Activated CD4-positive, alpha-beta T cell treated with anti-CD3 and anti-CD28 coated beads, Interleukin-2, amount 50 U/mL, for 48 hours (primary cell): ENCODE measurements at regions not wholly inside any gene's neighbourhood (a gene's known extent, or its start where the extent isn't known, plus 50 kb on each side); places are given as distances from the start of the nearest gene placed in this dataset.
A peak's percentile ranks its signal among the peaks of the same experiment; 100 is the strongest.
"Not testable (repeated sequence)": the region's sequence is repeated elsewhere in the genome, so short reads cannot be mapped to it uniquely, and the experiment has no call there.

Experiments used
- DNase-seq, 2 experiments: peaks; one replicate each; pipeline ENCODE4 v3.0.0-alpha.2; 2020

GRCh38 chr12:111271674-111272418, 97.0 kb downstream of the PHETA1 start:
- no peak for DNase-seq

- DNase-seq = no peak
Observed at GRCh38 chr12:111270774-111271173, 98.1 kb downstream of the PHETA1 start.

- DNase-seq = no peak
Observed at GRCh38 chr12:111270239-111270638, 98.7 kb downstream of the PHETA1 start.

DNA sequence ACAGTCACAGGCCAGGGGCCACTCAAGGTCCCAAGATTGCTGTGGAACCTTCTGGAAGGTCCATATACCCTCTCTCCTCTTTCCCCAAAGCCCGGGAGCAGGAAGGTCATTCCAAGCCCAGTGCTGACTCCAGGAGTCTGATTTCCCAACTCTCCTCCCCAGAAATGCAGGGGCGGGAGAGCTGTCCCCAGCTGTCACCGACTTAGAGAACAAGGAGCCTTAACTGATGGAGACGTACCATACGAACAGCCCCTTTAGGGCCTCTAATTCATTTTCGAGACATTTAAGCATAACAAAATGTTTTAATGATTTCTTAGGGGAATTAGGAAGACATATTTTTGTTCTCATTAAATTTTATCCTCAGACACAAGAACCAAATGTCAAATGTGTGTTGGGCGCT, 99.2 kb downstream of the PHETA1 start:
- DNase-seq = no peak

GRCh38 chr12:111268738-111269572, 99.9 kb downstream of the PHETA1 start:
- peak; percentile 20 to 27 for DNase-seq

DNA sequence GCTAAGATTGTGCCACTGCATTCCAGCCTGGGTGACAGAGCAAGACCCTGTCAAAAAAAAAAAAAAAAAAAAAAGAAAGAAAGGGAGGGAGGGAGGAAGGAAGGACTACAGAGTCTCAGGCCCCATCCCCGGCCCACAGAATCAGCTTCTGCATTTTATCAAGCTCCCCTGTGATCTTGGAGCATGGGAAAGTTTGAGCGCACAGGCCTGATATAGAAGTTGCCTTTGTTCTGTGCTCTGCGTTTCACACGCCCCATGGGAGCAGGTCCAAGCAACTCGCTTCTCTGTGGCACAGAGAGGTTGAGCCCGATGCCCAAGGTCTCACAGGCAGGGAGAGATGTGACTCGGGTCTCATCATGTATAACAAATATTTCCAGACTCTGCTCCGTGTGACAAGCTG, 101.8 kb downstream of the PHETA1 start:
- DNase-seq = no peak

DNA sequence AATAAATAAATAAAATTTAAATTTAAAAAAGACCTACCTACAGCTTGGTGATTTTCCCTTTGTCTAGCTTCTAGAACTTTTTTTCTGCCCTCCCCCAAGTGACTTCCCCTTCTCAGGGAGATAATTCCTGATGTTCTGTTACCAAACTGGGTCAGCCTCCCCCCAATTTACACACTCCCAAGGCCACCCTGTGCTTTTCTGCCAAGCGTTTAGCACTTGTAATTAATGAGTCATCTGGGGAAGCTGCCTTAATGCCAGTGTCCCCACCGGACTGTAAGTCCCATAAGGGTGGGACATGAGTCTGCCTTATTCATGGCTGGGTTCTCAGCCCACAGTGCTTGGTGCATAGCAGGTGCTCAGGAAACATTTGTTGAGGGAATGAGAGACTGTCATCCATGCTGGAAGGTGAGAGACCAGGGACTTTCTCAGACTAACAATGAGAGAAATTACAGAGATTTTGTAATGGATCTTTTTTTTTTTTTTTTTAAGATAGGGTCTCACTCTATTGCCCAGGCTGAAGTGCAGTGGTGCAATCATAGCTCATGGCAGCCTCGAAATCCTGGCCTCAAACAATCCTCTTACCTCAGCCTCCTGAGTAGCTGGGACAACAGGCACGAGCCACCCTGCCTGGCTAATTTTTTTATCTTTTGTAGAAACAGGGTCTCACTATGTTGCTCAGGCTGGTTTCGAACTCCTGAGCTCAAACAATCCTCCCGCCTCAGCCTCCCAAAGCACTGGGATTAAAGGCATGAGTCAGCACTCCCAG, 106.8 kb downstream of the PHETA1 start:
- DNase-seq = no peak

DNA sequence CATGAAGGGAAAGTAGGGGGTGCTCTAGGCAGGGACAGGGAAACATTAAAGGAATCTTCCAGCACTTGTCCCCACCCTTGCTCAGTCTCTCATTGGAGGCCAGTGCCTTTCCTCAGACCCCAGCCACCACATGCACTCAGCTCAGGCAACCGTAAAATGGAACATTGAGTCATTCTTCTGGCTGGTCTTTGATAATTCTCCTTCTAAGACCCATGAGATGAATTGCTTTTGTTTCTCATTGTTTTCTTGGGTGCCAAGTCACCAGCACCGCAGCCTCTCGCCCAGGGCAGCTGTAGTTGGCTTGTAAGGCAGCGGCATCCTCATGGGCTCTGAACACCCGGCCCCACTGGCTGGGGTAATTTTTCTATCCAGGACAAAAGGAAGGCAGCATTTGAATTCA, 108.2 kb downstream of the PHETA1 start:
- no peak for DNase-seq

DNA sequence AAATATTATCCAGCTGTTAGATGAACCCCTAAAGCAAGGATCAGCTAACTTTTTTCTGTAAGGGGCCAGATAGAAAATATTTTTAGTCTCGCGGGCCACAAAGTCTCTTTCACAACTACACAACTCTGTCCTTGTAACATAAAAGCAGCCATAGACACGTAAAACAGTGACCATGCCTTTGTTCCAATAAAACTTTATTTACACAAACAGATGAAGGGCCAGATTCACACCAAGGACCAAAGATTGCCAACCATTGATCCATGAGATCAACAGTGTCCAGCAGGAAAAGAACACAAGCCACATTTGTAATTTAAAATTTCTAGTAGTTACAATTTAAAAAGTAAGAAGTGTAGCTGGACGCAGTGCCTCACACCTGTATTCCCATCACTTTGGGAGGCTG, 109.7 kb downstream of the PHETA1 start:
- DNase-seq = no peak

DNA sequence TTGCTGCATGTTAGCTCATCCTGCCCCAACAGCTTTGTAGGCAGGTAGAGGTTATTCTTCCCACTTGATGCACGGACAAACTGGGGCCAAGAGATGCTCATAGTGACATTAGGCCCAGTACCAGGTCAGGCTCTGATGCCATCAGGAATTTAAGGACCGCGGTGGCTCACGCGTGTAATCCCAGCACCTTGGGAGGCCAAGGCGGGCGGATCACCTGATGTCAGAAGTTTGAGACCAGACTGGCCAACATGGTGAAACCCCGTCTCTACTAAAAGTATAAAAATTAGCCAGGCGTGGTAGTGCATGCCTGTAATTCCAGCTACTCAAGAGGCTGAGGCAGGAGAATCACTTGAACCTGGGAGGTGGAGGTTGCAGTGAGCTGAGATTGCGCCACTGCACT, 110.8 kb downstream of the PHETA1 start:
- not testable (repeated sequence) for DNase-seq

DNA sequence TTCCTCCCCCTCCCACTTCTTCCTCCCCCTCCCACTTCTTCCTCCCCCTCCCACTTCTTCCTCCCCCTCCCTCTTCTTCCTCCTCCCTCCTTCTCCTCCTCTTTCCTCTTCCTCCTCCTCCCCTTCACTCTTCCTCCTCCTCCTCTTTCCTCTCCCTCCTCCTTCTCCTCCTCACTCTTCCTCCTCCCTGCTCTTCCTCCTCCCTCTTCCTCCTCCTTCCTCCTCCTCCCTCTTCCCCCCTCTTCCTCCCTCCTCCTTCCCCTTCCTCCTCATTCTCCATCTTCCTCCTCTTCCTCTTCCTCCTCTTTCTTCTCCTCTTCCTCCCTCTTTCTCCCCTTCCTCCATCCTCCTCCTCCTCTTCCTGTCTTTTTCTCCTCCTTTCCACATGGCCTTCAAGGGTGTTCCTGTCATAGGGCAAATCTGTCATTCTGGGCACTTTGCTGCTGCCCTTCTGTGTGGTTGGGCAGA, 111.4 kb downstream of the PHETA1 start:
- DNase-seq = no peak

- no peak for DNase-seq
Observed at GRCh38 chr12:111256629-111257434, 112.1 kb downstream of the PHETA1 start.

GRCh38 chr12:111255261-111255660, 113.6 kb downstream of the PHETA1 start:
- no peak for DNase-seq

- no peak for DNase-seq
Observed at GRCh38 chr12:111254106-111254505, 114.8 kb downstream of the PHETA1 start.

DNA sequence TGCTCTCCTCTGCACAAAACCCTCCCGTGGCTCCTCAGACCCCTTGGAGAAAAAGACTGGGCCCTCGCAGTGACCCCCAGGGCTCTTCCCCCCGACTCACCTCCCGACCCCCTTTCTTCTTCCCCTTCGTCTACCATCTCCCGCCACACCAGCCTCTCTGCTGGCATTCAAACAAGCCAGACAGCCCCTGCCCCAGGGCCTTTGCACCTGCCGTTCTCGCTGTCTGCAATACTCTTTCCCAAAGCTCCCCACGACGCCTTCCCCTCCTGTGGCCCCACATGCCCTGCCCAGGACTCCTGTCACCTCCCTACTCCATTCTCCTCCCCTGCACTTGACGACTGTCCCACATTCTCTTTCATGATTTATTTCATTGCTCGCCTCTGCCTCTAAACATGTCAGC, 115.7 kb downstream of the PHETA1 start:
- DNase-seq = no peak

GRCh38 chr12:111251787-111252186, 117.1 kb downstream of the PHETA1 start:
- DNase-seq = no peak

DNA sequence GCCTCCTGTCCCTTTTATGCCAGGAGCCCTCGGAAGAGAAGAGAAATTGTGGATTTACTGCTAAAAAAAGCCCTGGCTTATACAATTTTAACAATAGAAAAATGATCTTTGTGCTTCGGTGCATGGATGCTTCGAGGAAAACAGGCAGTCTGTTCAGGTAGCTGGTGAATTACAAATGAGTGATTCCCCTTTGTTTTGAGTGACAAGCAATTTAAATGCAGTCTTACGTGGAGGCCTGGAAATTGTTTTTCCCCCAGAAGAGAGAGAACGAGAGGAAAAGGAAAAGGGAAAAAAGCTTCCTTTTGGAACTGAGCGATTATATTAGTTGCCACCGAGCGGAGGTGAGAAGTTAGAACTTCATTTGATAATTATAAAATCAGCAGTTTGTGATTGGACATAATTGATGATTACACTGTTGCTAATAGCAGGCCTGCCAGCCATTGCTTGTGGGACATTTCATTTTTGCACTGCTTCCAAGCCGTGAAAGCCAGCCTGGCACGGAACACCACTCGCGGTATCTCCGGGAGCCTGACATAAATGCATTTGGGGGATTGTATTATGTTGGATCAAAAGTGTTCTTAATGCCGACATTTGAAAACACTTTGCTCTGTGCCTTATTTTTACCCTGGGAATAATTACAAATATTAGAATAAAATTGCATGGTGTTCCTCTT, 117.7 kb downstream of the PHETA1 start:
- no peak for DNase-seq

DNA sequence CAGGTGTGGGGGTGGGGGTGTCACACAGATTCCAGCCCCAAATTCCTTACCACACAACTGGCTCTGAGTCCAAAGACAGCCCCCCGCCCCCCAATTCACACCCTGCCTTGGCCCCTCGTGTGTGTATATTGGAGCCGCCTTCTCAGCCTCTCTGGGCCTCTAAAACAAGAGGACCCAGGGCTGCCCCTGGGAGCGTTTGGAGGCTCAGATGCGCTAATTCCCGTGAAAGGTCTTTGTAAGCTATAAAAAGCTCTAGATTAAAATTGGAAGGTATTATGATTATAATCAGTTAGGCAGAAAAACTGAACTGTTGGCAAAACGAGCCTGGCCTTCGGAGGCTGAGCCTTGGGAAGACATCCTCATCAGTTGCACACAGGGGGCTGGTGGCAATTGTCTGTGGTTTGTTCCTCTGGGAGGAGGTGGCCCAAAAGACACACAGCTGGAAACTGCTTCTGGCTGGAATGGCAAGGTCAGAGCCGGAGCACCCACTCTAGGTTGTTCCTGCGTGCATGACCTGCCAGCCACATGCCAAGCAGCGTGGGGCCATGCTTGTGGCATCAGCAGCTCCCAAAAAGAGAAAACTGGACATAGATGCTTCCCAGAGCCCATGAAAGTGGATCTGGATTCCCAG, 118.5 kb downstream of the PHETA1 start:
- DNase-seq = no peak

- DNase-seq = no peak
Observed at GRCh38 chr12:111249757-111250156, 119.1 kb downstream of the PHETA1 start.

GRCh38 chr12:111249018-111249370, 119.9 kb downstream of the PHETA1 start:
- DNase-seq = no peak

DNA sequence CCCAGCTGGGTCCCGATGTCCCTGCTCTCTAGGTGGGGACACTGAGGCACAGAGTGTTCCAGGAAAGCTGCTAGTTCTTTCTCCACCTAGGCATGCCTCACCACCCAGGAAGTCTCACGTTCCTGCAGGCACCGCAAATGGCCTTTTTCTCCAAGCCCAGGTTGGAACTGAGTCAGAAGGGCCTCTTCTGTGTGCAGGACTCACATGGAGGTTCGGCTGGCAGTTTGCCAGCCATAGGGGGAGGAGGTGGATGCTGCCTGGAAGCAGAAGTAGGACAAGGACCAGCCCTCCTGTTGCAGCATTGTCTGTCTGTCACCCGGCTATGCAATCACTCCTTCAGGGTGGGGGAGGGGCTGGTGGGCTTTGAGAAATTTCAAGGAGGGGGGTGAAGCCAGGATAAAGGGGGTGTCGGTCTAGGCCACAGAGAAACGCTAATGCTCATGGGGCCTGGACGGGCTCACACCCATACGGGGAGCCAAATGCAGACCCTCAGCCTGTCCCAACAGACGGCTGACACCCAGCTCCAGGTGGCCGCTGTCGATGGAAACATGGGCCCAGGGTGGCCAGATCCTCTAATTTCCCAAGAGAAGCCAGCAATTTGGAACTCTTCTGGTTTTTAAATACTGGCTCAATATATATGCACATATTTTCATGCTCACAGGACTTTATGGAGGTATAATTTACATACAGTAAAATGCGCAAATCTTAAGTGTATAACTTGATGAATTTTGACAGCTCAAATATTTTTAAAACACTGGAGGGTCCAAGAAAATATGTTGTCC, 120.5 kb downstream of the PHETA1 start:
- DNase-seq = no peak
